ENCODE measurements at regions not wholly inside any gene's neighbourhood (a gene's known extent, or its start where the extent isn't known, plus 50 kb on each side); places are given as distances from the start of the nearest gene placed in this dataset.

DNA sequence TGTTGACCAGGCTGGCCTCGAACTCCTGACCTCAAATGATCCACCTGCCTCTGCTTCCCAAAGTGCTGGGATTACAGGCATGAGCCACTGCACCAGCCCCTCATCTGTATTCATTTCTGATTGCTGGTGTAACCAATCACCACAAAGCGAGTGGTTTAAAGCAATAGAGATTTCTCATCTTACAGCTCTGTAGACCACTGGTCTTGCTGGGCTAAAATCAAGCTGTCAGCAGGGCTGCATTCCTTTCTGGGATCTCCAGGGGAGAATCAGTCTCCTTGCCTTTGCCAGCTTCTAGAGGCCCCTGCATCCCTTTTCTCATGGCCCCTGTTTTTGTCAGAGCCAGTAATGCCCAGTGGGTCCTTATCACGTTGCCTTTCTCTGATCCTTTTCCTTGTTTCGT lies 49.9 kb upstream of the PMEPA1 start:
- TF ChIP-seq, protein P1, sequence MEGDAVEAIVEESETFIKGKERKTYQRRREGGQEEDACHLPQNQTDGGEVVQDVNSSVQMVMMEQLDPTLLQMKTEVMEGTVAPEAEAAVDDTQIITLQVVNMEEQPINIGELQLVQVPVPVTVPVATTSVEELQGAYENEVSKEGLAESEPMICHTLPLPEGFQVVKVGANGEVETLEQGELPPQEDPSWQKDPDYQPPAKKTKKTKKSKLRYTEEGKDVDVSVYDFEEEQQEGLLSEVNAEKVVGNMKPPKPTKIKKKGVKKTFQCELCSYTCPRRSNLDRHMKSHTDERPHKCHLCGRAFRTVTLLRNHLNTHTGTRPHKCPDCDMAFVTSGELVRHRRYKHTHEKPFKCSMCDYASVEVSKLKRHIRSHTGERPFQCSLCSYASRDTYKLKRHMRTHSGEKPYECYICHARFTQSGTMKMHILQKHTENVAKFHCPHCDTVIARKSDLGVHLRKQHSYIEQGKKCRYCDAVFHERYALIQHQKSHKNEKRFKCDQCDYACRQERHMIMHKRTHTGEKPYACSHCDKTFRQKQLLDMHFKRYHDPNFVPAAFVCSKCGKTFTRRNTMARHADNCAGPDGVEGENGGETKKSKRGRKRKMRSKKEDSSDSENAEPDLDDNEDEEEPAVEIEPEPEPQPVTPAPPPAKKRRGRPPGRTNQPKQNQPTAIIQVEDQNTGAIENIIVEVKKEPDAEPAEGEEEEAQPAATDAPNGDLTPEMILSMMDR (conservative IDR thresholded peaks at IDR 0.05; ENCODE audit: low read length): no peak
- no peak for TF ChIP-seq EZH2phosphoT487 (IDR thresholded peaks at IDR 0.05; ENCODE audit: borderline replicate concordance)
